Kidney glomerular epithelial cell (primary cell): ENCODE measurements at regions not wholly inside any gene's neighbourhood (a gene's known extent, or its start where the extent isn't known, plus 50 kb on each side); places are given as distances from the start of the nearest gene placed in this dataset.

Experiments
- DNase-seq: peaks from one replicate; lab custom pipeline; 2025; lab: John Stamatoyannopoulos, UW

DNA sequence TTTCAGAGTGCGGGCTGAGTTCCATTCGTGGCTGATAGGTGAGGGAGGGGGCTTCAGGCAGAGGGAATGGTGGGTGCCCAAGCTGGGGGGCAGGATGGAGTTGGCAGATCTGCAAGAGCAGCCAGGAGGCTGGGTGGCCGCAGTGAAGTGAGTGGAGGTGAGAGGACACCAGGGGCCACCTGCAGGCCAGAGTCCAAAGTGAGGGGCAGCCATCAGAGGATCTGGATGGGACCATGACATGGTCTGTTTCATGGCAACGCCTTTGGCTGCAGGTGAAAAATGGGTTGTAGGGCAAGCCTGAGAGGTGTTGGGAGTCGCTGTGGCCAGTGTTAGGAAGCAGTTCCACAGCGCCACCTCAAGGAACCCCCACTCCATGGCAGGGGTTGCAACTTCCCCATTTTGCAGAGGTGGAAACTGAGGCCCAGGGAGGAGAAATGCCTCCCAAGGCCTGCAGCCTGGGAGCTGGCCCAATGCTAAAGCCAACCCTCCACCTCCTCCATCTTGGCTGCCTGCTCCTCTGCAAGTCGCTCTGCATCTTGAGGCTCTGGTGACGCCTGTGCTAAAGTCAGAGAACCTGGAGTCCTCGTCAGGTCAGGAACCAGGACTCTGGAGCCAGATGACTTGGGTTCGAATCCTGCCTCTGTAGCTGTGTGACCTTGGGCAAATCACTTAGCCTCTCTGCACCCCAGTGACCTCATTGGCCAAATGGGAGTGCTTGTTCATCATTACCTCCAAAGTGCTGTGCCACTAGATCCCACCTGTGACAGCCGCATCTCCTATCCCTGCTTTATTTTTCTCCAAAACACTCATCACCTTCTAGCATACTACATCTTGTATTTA lies 153.8 kb downstream of the CEBPB start:
- DNase-seq = no peak

DNA sequence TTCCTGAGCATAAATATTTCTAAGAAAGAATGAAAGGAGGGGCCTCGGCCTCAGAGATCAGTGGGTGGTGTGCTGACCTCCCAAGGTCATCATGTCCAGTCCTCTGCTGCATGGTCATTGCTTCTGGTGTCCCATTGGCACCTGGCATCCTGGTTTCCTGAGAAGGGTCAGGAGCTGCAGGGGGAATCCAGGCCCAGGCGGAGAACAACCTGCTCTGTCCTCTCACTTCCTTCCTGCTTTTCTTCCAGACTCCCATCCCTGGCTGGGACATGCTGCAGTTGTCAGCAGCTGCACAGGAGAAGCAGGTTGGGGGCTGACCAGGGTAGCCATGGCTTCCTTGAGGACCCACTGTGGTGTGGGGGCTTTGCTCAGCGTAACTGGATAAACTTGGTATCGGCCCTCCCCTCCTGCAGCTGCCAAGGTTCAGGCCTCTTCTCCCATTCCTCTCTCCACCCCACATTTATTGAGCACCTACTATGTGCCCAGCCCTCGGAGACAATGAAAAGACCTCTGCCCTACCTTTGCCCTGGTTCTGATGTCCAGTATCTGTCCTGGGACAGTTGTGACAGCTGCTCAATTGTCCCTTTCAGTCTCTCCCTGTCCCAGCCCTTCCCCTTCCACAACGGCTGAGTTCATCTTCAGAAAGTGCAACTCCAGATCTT lies 155.2 kb downstream of the CEBPB start:
- DNase-seq = no peak

DNA sequence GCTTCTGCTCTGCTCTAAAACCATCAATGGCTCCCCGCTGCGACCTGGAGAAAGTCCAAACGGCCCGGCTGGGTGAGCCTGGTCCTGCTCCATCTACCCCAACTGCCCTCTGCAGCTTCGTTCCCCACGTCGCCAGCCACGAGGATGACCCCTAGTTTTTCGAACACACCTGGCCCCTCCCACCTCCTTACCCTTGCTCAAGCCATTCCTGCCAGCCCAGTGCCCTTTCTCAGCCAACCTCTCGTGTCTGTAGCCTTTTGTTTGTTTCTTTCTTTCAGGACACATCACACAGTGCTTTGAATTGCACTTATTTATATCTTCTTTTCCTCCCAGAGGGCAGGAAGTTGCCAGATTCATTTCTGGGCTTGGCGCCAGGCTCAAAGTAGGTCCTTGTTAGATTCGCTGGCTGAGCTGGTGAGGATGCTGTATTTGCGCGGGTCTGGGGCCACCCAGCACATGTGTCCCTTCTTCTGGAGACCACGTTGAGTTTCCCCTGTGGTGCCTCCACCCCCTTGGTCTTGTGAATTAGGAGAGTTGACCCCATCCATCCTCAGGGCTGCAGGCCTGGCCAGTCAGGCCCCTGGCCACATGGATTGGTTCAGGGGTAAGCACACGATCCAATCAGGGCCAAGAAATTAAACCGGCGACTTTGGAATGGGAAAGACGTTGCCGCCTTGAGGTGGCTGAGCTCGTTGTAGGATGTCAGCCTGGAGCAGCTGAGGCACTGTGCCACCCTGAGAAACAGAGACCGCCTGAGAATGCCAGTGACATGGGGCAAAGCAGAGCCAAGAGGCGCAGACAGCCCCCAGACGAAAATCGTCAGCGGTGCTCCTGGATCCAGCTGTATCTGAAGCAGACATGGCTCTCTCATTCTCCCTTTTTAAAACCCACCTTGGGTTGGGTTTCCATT lies 156.0 kb downstream of the CEBPB start:
- no peak for DNase-seq

DNA sequence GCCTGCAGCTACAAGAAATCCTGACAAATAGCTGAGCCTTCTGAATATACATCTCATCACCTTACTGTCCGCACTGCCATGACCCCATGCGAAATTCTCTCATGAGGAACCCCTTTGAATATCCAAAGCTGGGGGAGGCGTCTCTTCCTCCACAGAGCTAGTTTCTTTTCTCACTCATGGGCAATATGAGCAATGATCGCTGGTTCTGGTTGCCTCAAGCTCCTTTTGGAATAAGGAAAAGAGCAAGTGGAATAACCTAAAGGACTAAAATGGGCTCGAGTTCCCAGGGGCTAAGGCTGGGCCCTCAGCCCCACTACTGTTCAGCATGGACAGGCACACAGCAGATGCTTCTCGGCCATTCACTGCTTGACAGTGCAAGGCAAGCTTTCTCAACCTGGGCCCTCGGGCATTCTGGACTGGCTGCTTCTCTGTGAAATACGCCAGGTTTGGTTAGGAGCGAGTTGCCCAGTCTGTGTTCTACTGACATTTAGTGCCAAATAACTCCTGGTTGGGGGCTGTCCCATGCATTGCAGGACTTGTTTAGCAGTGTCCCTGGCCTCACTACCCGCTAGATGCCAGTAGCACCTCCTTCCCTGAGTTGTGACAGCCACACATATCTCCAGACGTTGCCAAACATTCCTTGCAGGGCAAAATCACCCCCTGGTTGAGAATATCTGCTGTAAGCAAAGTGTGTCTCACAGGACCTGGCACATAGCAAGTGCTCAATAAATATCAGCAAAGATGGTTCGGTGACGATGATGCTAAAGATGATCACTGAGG lies 156.8 kb downstream of the CEBPB start:
- no peak for DNase-seq

DNA sequence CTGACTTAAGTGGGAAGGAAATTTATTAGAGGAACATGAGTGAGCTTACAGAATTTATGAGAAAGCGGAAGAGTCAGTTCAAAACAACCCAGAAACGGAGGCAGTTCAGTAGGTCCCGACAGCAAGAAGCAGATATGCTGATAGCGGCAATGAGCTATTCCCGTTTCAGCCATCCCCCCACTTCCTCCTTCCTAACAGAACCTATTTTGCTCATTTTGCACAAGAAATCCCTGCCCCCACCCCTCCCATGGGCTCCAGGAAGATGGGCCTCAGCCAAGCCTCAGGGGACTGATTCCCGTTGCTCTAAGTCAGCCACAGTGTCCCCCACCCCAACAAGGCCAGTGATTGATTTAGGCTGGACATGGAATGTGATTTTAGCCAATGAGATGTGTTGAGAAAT lies 157.5 kb downstream of the CEBPB start:
- DNase-seq = no peak

DNA sequence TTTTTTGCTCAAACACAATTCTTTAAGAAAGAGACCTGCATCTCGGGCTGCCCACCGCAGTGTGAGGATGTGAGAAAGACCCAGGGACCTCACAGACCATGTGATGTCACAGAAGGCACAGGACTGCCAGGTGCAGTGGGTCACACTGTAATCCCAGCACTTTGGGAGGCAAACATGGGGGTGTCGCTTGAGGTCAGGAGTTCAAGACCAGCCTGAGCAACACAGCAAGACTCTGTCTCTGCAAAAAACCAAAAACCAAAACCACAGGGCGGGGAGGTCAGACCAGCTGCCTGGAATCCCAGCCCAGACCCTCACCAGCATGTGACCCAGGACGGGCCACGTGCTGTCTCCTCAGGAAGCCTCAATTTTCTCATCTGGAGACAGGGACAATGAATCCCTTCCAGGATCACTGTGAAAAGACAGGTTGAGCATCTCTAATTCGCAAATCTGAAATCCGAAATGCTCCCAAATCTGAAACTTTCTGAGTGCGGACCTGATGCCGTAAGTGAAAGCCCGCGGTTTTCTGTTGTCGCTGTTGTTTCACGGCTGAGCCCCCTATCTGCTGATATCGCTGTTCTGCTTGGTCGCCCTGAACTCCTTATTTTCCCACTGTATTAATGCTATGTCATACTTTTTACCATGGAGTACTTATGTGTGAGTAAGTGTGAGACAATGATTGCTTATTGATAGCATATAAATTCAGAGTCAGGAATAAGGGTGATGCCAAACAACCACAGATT lies 159.5 kb upstream of the PTPN1 start:
- no peak for DNase-seq

DNA sequence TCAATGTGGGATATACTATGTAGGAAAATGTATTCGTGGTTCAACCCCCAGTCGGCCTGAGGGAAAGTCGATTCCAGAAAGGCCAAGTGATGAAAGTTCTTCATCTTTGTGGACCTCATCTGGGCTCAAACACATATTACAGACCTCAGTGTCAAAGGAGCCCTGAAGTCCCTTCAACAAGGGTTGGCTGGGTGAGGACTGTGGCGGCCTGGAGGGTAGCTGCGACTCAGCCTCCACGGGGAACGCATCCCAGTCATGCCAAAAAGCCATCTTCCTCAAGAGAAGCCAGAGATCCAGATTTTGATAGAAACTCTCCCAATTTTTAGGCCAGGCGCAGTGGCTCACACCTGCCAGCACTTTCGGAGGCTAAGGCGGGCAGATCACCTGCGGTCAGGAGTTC lies 158.6 kb upstream of the PTPN1 start:
- DNase-seq = no peak

DNA sequence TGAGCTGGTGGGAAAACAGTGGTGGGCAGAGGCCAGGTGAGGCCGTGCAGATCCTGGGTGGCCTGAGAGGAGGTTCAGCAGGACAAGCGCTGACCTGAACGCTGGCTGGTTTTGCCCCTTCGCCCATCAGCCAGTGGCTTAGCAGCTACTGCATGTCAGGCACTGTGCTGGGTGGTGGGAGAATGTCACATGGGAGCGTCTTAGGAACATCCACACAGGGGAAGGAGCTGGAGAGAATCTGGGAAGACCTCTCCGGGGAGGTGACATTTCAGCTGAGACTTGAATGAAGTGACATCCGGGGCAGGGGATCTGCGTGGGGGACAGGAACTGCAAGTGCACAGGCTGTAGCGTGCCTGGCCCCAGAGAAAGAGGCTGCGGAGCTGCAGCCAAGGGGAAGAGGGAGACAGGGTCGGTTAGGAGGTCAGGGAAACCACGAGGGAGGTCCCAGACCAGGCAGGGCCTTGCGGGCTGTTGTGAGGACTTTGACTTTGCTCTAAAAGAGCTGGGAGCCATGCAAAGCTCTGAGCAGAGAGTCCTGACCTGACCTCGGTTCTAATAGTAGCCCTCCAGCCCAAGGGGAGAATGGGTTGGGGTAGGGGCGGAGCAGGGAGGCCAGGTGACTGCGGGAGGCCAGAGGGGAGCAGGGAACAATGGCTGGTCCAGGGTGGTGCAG lies 156.8 kb upstream of the PTPN1 start:
- DNase-seq = no peak

DNA sequence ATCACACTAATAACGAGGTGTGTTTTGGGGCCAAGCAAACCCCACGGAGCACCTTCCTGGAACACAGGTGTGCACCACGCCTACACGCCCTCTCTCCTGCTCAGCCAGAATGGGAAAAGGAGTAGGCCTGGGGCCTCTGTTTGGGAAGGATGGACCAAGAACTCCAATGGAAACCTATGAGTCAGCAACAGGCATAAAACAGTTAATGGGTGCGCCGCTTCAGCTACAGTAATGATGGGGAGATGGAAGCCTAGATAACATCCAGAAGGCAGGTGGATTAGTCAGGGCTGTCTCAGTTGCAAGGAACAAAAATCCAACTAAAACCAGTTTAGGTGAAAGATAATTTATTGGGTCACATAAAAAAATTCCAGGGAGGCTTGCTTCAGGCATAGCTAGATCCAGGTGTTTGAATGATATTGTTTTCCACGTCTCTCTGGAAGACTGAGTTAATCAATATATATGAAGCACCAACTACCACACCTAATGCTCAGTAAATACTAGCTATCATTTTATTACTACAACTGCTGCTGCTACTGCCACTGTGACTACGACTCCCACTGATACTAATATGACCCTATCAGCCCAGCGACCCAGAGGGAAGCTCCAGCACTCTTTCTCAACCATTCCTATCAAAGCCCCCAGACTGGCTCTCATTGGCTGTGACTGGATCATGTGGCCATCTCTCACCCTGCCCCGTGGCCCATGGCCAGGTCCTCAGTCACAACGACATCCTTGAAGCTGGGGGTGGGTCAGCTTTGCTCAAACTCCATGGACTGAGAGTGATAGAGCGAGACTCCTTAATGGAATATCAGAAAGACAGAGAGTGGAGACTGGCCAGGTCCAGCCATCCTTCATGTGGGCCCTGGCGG lies 155.2 kb upstream of the PTPN1 start:
- no peak for DNase-seq

DNA sequence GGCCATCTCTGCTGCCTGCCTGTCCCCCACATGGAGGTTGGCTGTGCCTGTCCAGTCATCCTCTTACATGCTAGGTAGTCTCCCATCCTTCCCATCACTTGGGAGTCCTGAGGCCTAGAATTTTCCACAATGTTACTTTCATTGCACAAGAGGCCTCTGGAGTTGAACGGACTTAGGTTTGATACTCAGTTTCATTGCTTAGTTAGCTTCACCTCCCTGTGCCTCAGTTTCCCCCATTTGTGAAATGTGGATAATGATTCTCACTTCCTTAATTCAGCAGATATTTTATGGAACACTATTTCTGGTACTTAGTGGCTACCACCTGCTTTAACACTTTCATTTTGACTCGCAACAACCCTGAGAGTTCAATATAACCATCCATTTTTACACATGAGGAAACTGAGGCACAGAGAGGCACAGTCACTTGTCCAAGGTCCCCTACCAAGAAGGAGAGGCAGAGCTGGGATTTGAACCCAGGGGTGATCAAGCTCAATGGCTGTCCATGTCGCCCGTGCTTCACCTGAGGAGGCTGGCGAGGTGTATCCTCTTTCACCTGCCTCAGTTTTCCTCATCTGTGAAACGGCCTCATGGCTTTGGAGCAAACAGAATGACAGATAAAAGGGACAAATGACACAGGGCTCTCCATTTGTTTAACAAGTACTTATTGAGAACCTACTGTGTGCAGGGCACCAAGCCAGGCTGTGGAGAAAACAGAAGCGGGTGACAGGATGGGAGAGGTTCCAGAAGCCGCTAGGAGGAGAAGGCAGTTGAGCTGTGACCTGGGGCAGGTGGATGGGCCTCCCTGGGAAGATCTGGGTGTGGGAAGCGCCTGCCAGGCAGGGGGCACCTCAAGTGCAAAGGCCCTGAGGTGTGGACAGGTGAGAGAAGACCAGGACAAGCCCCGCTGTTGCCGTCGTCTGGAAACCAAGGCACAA lies 154.3 kb upstream of the PTPN1 start:
- DNase-seq = no peak

DNA sequence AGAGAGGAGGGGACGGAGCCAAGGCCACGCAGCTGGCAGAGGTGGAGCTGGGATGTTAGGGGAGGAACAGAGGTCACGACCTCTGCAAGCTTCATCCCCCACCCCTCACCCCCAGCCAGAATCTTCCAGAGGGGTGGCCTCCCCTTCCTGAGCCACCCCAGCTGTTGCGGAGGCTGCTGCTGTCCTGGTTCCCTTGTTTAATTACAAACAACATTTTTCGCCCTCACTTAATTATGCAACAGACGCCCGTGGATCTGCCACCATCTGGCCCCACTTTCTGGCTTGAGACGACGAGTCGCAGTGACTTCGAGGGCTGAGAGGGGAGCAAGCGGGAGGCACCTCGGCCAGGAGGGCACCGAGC lies 153.7 kb upstream of the PTPN1 start:
- no peak for DNase-seq

DNA sequence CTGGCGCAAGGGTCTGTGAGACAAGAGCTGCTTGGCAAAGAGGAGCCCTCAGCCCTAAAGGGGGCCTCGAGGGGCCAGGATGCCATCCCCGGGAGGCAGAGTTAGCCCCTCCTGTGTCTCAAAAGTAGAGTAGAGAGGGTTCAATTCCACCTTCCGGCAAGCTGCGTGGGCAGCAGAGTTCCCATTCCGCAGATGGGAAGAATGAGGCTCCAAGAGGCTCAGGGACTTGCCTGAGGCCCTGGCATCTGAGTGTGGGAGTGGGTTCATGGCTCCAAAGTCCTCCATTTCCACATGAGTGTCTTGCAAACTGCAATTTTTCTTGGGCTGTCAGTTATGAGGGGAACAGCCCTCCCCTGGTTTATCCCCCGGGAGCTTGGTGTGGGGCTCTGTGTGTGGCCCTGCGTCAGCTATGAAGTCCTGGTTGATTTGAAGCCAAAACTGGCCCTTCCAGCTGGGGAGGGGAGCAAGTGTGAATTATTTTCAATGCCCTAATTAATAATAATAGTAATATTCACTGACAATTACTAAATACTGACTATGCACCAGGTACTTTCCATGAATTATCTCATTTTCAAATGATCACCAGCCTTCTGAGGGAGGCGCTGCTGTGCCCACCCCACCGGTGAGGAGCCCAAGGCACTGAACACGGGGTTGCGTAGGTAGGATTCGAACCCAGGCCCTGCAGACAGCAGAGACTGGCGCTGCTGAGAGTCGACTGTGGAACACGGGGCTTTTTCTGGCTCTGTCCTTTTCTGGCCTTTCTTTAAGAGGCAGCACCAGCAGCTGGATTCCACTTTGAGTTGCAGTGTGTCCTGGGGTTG lies 153.0 kb upstream of the PTPN1 start:
- no peak for DNase-seq

DNA sequence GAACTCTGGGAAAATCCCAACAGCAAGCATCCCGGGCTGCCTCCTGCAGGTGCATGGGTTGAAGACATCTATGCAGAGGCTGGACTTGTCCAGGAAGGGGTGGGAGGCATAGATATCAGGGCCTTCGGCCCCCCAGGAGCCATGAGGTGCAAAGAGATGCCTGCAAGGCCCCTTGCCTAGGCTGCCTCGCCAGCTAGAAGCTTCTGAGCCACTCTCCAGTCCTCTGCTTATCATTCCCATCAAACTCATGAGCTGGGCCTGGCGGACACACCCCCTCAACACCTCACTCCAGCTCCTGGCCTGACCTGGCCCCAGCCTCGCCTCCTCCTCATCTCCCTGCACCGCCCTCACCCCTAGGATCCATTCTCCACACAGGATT lies 152.4 kb upstream of the PTPN1 start:
- DNase-seq = no peak

DNA sequence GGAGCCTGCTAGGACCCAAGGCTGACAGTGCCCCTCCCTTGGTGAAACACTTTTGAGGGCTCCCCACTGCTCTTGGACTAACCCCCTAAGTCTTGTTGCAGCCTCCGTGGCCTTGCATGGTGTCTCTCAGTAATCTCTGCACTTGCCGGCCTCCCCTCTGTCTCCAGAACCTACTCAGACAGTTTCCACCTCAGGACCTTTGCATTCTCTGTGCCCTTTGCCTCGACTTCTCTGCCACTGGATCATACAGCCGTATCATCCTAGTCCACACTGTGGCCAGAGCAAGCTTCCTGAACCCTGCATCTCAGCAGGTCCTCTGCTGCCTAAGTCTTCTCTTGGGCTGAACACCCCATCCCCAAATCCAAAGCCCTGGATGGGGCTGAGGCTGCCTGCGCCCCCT lies 152.0 kb upstream of the PTPN1 start:
- DNase-seq = no peak

DNA sequence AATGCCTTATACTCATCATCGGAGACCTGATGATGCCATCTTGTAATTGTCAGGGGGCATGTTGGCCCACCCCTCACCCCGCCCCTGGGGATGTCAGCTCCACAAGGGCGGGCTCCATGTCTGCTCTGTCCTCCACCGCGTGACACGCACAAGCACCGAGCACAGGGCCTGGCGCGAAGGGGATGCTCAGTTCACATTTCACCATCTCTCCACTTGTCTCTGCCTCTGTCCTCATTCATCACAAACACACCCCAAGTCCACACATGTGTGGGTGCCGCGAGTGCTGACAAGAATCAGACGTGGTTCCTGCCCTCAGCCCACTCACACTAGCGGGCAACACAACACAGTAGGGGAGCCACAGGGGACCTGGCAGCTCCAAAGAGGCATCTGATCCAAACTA lies 151.2 kb upstream of the PTPN1 start:
- DNase-seq = no peak

DNA sequence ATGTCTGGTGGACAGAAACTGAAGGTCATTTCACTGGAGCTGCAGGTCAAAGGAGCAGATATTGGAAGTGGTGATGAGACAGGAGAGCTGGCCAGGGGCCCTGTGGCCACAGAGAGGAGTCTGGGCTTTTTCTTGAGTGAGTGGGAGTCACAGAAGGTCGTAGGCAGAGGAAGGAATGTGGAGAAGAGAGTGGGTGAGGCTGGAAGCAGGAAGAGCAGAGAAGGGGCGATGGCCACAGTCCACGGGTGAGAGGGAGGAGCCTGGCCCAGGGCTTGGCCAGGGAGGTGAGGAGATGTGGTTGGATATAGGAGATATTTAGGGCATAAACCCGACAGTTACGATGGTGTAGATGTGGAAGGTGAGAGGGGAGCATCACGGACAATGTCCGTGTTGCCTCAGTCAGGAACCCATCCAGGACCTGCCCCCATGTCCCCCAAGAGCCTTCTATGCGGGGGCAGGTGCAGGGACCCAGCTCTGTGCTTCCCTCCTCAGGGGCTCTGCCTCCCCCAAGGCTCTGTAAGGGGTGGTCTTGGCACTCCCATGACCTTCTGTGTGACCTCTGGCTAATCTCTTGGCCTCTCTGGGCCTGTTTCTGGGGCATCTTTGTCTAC lies 150.5 kb upstream of the PTPN1 start:
- DNase-seq = no peak

DNA sequence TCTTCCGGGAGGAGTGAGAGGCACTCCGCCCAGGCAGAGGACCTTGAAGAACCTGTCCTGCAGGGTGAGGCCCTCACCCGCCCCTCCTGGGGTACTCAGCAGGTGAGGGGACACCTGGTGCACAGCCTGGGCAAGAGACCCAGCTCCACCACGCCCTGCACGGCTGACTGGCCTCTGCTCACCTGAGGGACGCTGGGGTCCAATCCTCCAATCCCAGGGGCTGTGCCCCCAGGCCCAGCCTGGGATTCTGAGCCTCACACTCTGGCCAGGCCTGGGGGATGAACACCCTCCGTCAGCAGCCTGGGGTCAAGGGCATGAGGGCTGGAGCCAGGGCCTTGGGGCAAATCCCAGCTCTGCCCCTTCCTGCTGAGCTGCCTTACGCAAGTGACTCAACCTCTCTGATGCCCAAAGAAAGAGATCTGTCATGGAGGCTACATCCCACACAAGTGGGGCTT lies 149.9 kb upstream of the PTPN1 start:
- DNase-seq = no peak
